ENCODE measurements at regions not wholly inside any gene's neighbourhood (a gene's known extent, or its start where the extent isn't known, plus 50 kb on each side); places are given as distances from the start of the nearest gene placed in this dataset.
"Not testable (repeated sequence)": the region's sequence is repeated elsewhere in the genome, so short reads cannot be mapped to it uniquely, and the experiment has no call there.

GRCh38 chr15:30761365-30761764, 135.4 kb downstream of the ARHGAP11B start:
- H2BK120ac ChIP-seq (ENCODE audit: low read depth, low read length, poor library complexity, severe bottlenecking); H3K79me2 ChIP-seq (ENCODE audit: insufficient read depth, low read length); H3K27me3 ChIP-seq (ENCODE audit: insufficient read depth, low read length); H3K27me3 Mint-ChIP-seq (ENCODE audit: low read depth); H2AFZ ChIP-seq (ENCODE audit: low read length); H2BK15ac ChIP-seq (ENCODE audit: low read depth, low read length); H3K56ac ChIP-seq (ENCODE audit: insufficient read length, low read depth, low read length); H3K23ac ChIP-seq (ENCODE audit: insufficient read length, low read depth, low read length); H3K4me1 Mint-ChIP-seq; H2AK5ac ChIP-seq (ENCODE audit: insufficient read length, low read length); H4K5ac ChIP-seq (ENCODE audit: insufficient read length, low read depth, low read length); H3K4ac ChIP-seq (ENCODE audit: low read depth, low read length); H3K14ac ChIP-seq (ENCODE audit: insufficient read depth, low read length); H4K8ac ChIP-seq (replicated peaks; ENCODE audit: insufficient read length, low read depth, low read length); DNase-seq; H4K20me1 ChIP-seq (ENCODE audit: control insufficient read depth, insufficient read depth, insufficient read length); H3K9me3 ChIP-seq (ENCODE audit: control insufficient read depth, low read depth, low read length); H3K9me3 Mint-ChIP-seq; H3K4me3 Mint-ChIP-seq; H3K23me2 ChIP-seq (ENCODE audit: insufficient read length, low read depth, low read length, poor library complexity, severe bottlenecking); H2BK5ac ChIP-seq (ENCODE audit: insufficient read length, low read length); H3K18ac ChIP-seq (ENCODE audit: insufficient read length, low read depth, low read length); H3T11ph ChIP-seq (ENCODE audit: low read length); H2BK12ac ChIP-seq (ENCODE audit: insufficient read length, low read depth, low read length); H3K9ac ChIP-seq (ENCODE audit: extremely low read depth, insufficient read length, low read length); H3K27ac ChIP-seq (ENCODE audit: insufficient read length, low read depth, low read length); H2BK20ac ChIP-seq (ENCODE audit: low read depth, low read length, poor library complexity, severe bottlenecking); H3K4me2 ChIP-seq (ENCODE audit: insufficient read depth, insufficient read length, low read length); H3K27ac Mint-ChIP-seq; H3K4me1 ChIP-seq (ENCODE audit: insufficient read depth, low read length); H3K79me1 ChIP-seq (ENCODE audit: insufficient read depth, low read depth, low read length, poor library complexity, severe bottlenecking); H4K91ac ChIP-seq (ENCODE audit: insufficient read length, low read depth, low read length): not testable (repeated sequence)
- no CpG with 5 or more reads among the region's 4 CpGs for WGBS (ENCODE audit: extremely low coverage, insufficient read length, low lambda C conversion rate)
- peaks cover 3 to 15% (median 10%) of the 10 kb centered on the region in 3 experiments; a peak in 6 of 7 replicates for H3K36me3 Mint-ChIP-seq (ENCODE audit: insufficient read depth in 1 of 3, low read depth in 3 of 3)

DNA sequence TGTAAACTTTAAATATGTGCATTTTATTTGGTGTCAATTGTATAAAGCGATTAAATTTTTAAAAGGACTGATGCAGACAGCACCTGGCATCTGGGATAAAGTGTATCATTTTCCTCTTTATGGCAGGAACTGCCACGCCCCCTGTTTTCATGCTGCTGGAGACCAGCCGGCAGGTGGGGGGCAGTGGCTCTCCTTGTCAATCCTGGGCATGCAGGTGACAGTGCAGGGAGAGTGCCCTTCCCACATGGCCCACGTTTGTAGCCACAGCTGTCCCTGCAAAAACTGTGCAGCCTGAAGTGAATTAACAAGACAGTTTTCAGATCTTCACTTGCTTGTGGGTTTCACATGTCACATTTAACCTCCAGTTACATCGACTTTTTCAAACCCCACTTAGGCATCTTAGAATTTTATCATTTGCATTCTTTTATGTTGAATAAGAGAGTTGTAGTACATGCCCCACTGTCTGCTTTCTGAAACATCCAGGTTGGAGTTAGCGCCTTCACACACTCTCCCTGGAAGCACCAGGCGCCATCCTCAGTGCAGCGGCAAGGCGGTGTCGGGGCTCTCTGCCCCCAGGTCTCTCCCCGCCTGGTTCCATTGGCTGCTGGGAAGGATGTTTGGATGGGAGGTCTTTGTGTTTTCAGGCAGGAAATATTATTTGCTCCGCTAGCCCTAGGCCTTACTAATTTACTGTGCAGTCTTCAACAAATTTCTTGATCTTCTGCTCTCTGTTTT, 134.2 kb upstream of the FAN1 start:
- not testable (repeated sequence) for H4K8ac ChIP-seq (replicated peaks; ENCODE audit: insufficient read length, low read depth, low read length); H3K27ac ChIP-seq (ENCODE audit: insufficient read length, low read depth, low read length); H3K4me3 Mint-ChIP-seq; H3K4me1 ChIP-seq (ENCODE audit: insufficient read depth, low read length); H3K9ac ChIP-seq (ENCODE audit: extremely low read depth, insufficient read length, low read length); H3T11ph ChIP-seq (ENCODE audit: low read length); H2BK5ac ChIP-seq (ENCODE audit: insufficient read length, low read length); H2BK15ac ChIP-seq (ENCODE audit: low read depth, low read length); H3K4me1 Mint-ChIP-seq; H3K9me3 ChIP-seq (ENCODE audit: control insufficient read depth, low read depth, low read length); H3K18ac ChIP-seq (ENCODE audit: insufficient read length, low read depth, low read length); H4K5ac ChIP-seq (ENCODE audit: insufficient read length, low read depth, low read length); H3K23me2 ChIP-seq (ENCODE audit: insufficient read length, low read depth, low read length, poor library complexity, severe bottlenecking); H3K14ac ChIP-seq (ENCODE audit: insufficient read depth, low read length); H4K91ac ChIP-seq (ENCODE audit: insufficient read length, low read depth, low read length); H2AFZ ChIP-seq (ENCODE audit: low read length); H3K27me3 Mint-ChIP-seq (ENCODE audit: low read depth); H2BK20ac ChIP-seq (ENCODE audit: low read depth, low read length, poor library complexity, severe bottlenecking); H3K4ac ChIP-seq (ENCODE audit: low read depth, low read length); H3K27me3 ChIP-seq (ENCODE audit: insufficient read depth, low read length); H4K20me1 ChIP-seq (ENCODE audit: control insufficient read depth, insufficient read depth, insufficient read length); H3K23ac ChIP-seq (ENCODE audit: insufficient read length, low read depth, low read length); H2AK5ac ChIP-seq (ENCODE audit: insufficient read length, low read length); DNase-seq; H3K79me1 ChIP-seq (ENCODE audit: insufficient read depth, low read depth, low read length, poor library complexity, severe bottlenecking); H3K56ac ChIP-seq (ENCODE audit: insufficient read length, low read depth, low read length); H3K4me2 ChIP-seq (ENCODE audit: insufficient read depth, insufficient read length, low read length); H2BK12ac ChIP-seq (ENCODE audit: insufficient read length, low read depth, low read length); H3K79me2 ChIP-seq (ENCODE audit: insufficient read depth, low read length); H2BK120ac ChIP-seq (ENCODE audit: low read depth, low read length, poor library complexity, severe bottlenecking)
- peaks cover 36 to 52% (median 41%) of the 10 kb centered on the region in 3 experiments for H3K36me3 Mint-ChIP-seq (ENCODE audit: insufficient read depth in 1 of 3, low read depth in 3 of 3)
- peaks cover 10 to 14% of the 10 kb centered on the region in 2 experiments for H3K9me3 Mint-ChIP-seq
- H3K27ac Mint-ChIP-seq, result peak overlapping the region in 1 of 3 experiments; percentile 70; a peak in 1 of 7 replicates
- WGBS (ENCODE audit: extremely low coverage, insufficient read length, low lambda C conversion rate), result no CpG with 5 or more reads among the region's 12 CpGs
